Neural crest cell (in vitro differentiated cells): ENCODE measurements at regions not wholly inside any gene's neighbourhood (a gene's known extent, or its start where the extent isn't known, plus 50 kb on each side); places are given as distances from the start of the nearest gene placed in this dataset.

Experiments
- DNase-seq: peaks from one replicate; pipeline ENCODE4 v3.0.0; 2021; ENCODE audit warnings: low read depth, mixed read lengths, low spot score
- H3K27ac Mint-ChIP-seq: one replicate; pipeline ENCODE4 v1.8.0; 2021; ENCODE audit warnings: mild to moderate bottlenecking, mixed read lengths; ENCODE audit not compliant: unreplicated experiment
- H3K27me3 Mint-ChIP-seq: 2 replicates; pipeline ENCODE4 v1.8.0; 2021; ENCODE audit warnings: low read depth, mild to moderate bottlenecking, mixed read lengths
- H3K36me3 Mint-ChIP-seq: 2 replicates; pipeline ENCODE4 v1.8.0; 2021; ENCODE audit warnings: low read depth, mild to moderate bottlenecking, mixed read lengths
- H3K4me1 Mint-ChIP-seq: 2 replicates; pipeline ENCODE4 v1.8.0; 2021; ENCODE audit warnings: mixed read lengths
- H3K4me3 Mint-ChIP-seq: one replicate; pipeline ENCODE4 v1.8.0; 2021; ENCODE audit warnings: mild to moderate bottlenecking, mixed read lengths
- H3K9me3 Mint-ChIP-seq: 2 replicates; pipeline ENCODE4 v1.8.0; 2021; ENCODE audit warnings: mixed read lengths
- CTCF ChIP-seq: fragments of 200-600 bp; sonication (generic); conservative IDR thresholded peaks from 2 replicates; pipeline ENCODE4 v1.5.0; 2021; ENCODE audit warnings: antibody characterized with exemption, mild to moderate bottlenecking

GRCh38 chr3:144777906-144778305, 806.3 kb downstream of the DIPK2A start:
- no peaks in the 10 kb centered on the region for H3K4me1 Mint-ChIP-seq

GRCh38 chr3:144791034-144791433, 819.4 kb downstream of the DIPK2A start:
- no peak for DNase-seq
- no peaks in the 10 kb centered on the region for H3K36me3 Mint-ChIP-seq
- H3K4me3 Mint-ChIP-seq = no peak overlapping the region
- no peaks in the 10 kb centered on the region for H3K27me3 Mint-ChIP-seq
- TF ChIP-seq CTCF = no peak
- H3K9me3 Mint-ChIP-seq = peaks cover 2% of the 10 kb centered on the region
- H3K27ac Mint-ChIP-seq = no peak overlapping the region
- no peaks in the 10 kb centered on the region for H3K4me1 Mint-ChIP-seq

More at GRCh38 chr3:144777906-144778305, 806.3 kb downstream of the DIPK2A start:
- no peak overlapping the region for H3K4me3 Mint-ChIP-seq
- H3K27ac Mint-ChIP-seq = no peak overlapping the region
- H3K27me3 Mint-ChIP-seq = no peaks in the 10 kb centered on the region
- H3K36me3 Mint-ChIP-seq = no peaks in the 10 kb centered on the region
- no peak for DNase-seq
- no peaks in the 10 kb centered on the region for H3K9me3 Mint-ChIP-seq
- TF ChIP-seq CTCF = no peak

- Mint-ChIP-seq H3K4me1 (no peaks in the 10 kb centered on the region), H3K4me3 (no peak overlapping the region), H3K27me3 (no peaks in the 10 kb centered on the region), H3K36me3 (no peaks in the 10 kb centered on the region), H3K9me3 (peaks cover 6% of the 10 kb centered on the region), H3K27ac (no peak overlapping the region)
- no peak for DNase-seq
- TF ChIP-seq CTCF = no peak
These were observed 830.3 kb downstream of the DIPK2A start for GRCh38 chr3:144801890-144802289.

- Mint-ChIP-seq H3K27ac (no peak overlapping the region), H3K4me3 (no peak overlapping the region), H3K4me1 (no peaks in the 10 kb centered on the region), H3K27me3 (no peaks in the 10 kb centered on the region), H3K36me3 (no peaks in the 10 kb centered on the region), H3K9me3 (peaks cover 11% of the 10 kb centered on the region)
- no peak for TF ChIP-seq CTCF
- DNase-seq = no peak
These were observed 837.8 kb downstream of the DIPK2A start for GRCh38 chr3:144809380-144809779.

GRCh38 chr3:144810160-144810559, 838.5 kb downstream of the DIPK2A start:
- no peaks in the 10 kb centered on the region for H3K27me3 Mint-ChIP-seq
- H3K4me1 Mint-ChIP-seq = no peaks in the 10 kb centered on the region
- H3K9me3 Mint-ChIP-seq = peaks cover 11% of the 10 kb centered on the region
- no peaks in the 10 kb centered on the region for H3K36me3 Mint-ChIP-seq
- no peak for DNase-seq
- H3K4me3 Mint-ChIP-seq = no peak overlapping the region
- H3K27ac Mint-ChIP-seq = no peak overlapping the region
- no peak for TF ChIP-seq CTCF

- no peak for TF ChIP-seq CTCF
- no peak overlapping the region for H3K27ac Mint-ChIP-seq
These were observed 844.0 kb downstream of the DIPK2A start for GRCh38 chr3:144815655-144816054.

More at GRCh38 chr3:144815655-144816054, 844.0 kb downstream of the DIPK2A start:
- Mint-ChIP-seq H3K9me3 (peaks cover 6% of the 10 kb centered on the region), H3K4me1 (no peaks in the 10 kb centered on the region), H3K27me3 (no peaks in the 10 kb centered on the region), H3K4me3 (no peak overlapping the region), H3K36me3 (no peaks in the 10 kb centered on the region)
- no peak for DNase-seq
